ENCODE measurements at regions not wholly inside any gene's neighbourhood (a gene's known extent, or its start where the extent isn't known, plus 50 kb on each side); places are given as distances from the start of the nearest gene placed in this dataset.

- Histone ChIP-seq H3K9me3 (peaks cover 2% of the 10 kb centered on the region; the same call in 2 of the 3 replicates), H3K4me3 (no peak overlapping the region), H3K27ac (no peak overlapping the region), H3K4me1 (peaks cover 5% of the 10 kb centered on the region; the same call in 1 of the 3 replicates), H3K4me2 (no peak overlapping the region)
- FAIRE-seq, result no peak
- no peak for ATAC-seq
- ChIA-PET CTCF (no interaction called here), POLR2A (no interaction called here)
- no peak for TF ChIP-seq HDAC2 (IDR thresholded peaks at IDR 0.05)
- no peak for TF ChIP-seq RCOR1 (IDR thresholded peaks at IDR 0.05; ENCODE audit: low read depth, low read length)
- TF ChIP-seq CBX2 (IDR thresholded peaks at IDR 0.05; ENCODE audit: borderline replicate concordance, low read depth), result no peak
- no peak for TF ChIP-seq ZC3H11A (IDR thresholded peaks at IDR 0.05)
- TF ChIP-seq SREBF2 (IDR thresholded peaks at IDR 0.05), result no peak
- no peak for TF ChIP-seq USF2 (IDR thresholded peaks at IDR 0.05)
- TF ChIP-seq SMC3 (IDR thresholded peaks at IDR 0.05), result no peak
- no peak for TF ChIP-seq POLR2AphosphoS2 (conservative IDR thresholded peaks at IDR 0.05; ENCODE audit: low read length)
- TF ChIP-seq BCL3 (IDR thresholded peaks at IDR 0.05), result no peak
- TF ChIP-seq ESRRA (IDR thresholded peaks at IDR 0.05; ENCODE audit: borderline replicate concordance, low read length), result no peak
- TF ChIP-seq HEYL (CRISPR knock-in tag; IDR thresholded peaks at IDR 0.05), result no peak
- no peak for TF ChIP-seq NFE2L2 (conservative IDR thresholded peaks at IDR 0.05; ENCODE audit: low read length)
- TF ChIP-seq CHD2 (IDR thresholded peaks at IDR 0.05; ENCODE audit: low read length, partially characterized antibody), result no peak
- TF ChIP-seq ZNF302 (CRISPR knock-in tag; IDR thresholded peaks at IDR 0.05), result no peak
- TF ChIP-seq POLR2A (IDR thresholded peaks at IDR 0.05; ENCODE audit: low read length), result no peak
- TF ChIP-seq ATOH8 (CRISPR knock-in tag; IDR thresholded peaks at IDR 0.05; ENCODE audit: low read depth), result no peak
- 51% methylated on average over 2 of the region's 2 CpGs for WGBS (ENCODE audit: missing lambda C conversion rate)
- DNase-seq (ENCODE audit: low read depth in 1 of 2, low spot score in 1 of 2), result no peak
Measured at GRCh38 chr1:189970331-189971230, 507.1 kb downstream of the BRINP3 start.

- WGBS (ENCODE audit: missing lambda C conversion rate), result 86% methylated on average over 4 of the region's 4 CpGs
- no peak for ATAC-seq
- TF ChIP-seq ZC3H11A (IDR thresholded peaks at IDR 0.05) (no peak), MYC (IDR thresholded peaks at IDR 0.05; ENCODE audit: borderline replicate concordance, low read length) (no peak), FOSB (CRISPR knock-in tag; IDR thresholded peaks at IDR 0.05) (no peak), GATA3 (IDR thresholded peaks at IDR 0.05; ENCODE audit: borderline replicate concordance) (no peak), CHD4 (IDR thresholded peaks at IDR 0.05; ENCODE audit: borderline replicate concordance) (no peak), ESRRA (IDR thresholded peaks at IDR 0.05; ENCODE audit: borderline replicate concordance, low read length) (no peak), CEBPB (IDR thresholded peaks at IDR 0.05) (no peak), ZNF302 (CRISPR knock-in tag; IDR thresholded peaks at IDR 0.05) (no peak), BCL3 (IDR thresholded peaks at IDR 0.05) (no peak), ZSCAN20 (CRISPR knock-in tag; IDR thresholded peaks at IDR 0.05) (no peak), HES2 (IDR thresholded peaks at IDR 0.05) (no peak), HEYL (CRISPR knock-in tag; IDR thresholded peaks at IDR 0.05) (no peak), NPAS2 (CRISPR knock-in tag; IDR thresholded peaks at IDR 0.05; ENCODE audit: borderline replicate concordance) (no peak), REST (IDR thresholded peaks at IDR 0.05) (no peak), KDM5A (IDR thresholded peaks at IDR 0.05) (no peak)
- no peak for DNase-seq (ENCODE audit: low read depth in 1 of 2, low spot score in 1 of 2)
- Histone ChIP-seq H3K4me1 (peaks cover 5% of the 10 kb centered on the region; the same call in 1 of the 3 replicates), H3K27ac (no peak overlapping the region), H3K9me3 (peaks cover 5% of the 10 kb centered on the region; the same call in 2 of the 3 replicates), H3K4me3 (no peak overlapping the region), H3K4me2 (no peak overlapping the region)
- FAIRE-seq, result no peak
- ChIA-PET CTCF (no interaction called here), POLR2A (no interaction called here)
Measured at GRCh38 chr1:189971656-189972055, 506.0 kb downstream of the BRINP3 start.

Data from A549 (cell line).